IPS DF 6.9 (cell line): ENCODE measurements at regions not wholly inside any gene's neighbourhood (a gene's known extent, or its start where the extent isn't known, plus 50 kb on each side); places are given as distances from the start of the nearest gene placed in this dataset.
"Not testable (repeated sequence)": the region's sequence is repeated elsewhere in the genome, so short reads cannot be mapped to it uniquely, and the experiment has no call there.

Experiments
- DNase-seq: peaks from one replicate; pipeline ENCODE4 v3.0.0-alpha.2; 2013; ENCODE audit warnings: low read depth, low spot score
- H3K27ac ChIP-seq: one replicate; pipeline ENCODE4 v1.5.1; 2013; ENCODE audit warnings: low read length, control low read depth
- H3K27me3 ChIP-seq: 2 replicates; pipeline ENCODE4 v1.6.1; 2013; ENCODE audit warnings: mild to moderate bottlenecking, low read length; ENCODE audit not compliant: control insufficient read depth, insufficient read depth
- H3K36me3 ChIP-seq: 2 replicates; pipeline ENCODE4 v1.6.1; 2013; ENCODE audit warnings: low read length; ENCODE audit not compliant: control insufficient read depth, insufficient read depth
- H3K4me1 ChIP-seq: 2 replicates; pipeline ENCODE4 v1.6.1; 2013; ENCODE audit warnings: low read length; ENCODE audit not compliant: control insufficient read depth, insufficient read depth
- H3K4me3 ChIP-seq: 2 replicates; pipeline ENCODE4 v1.5.1; 2013; ENCODE audit warnings: mild to moderate bottlenecking, low read length
- H3K9me3 ChIP-seq: 2 replicates; pipeline ENCODE4 v1.6.1; 2013; ENCODE audit warnings: low read length, inconsistent platforms; ENCODE audit not compliant: control insufficient read depth, insufficient read depth
- WGBS: extraction: QIAGEN DNeasy Blood & Tissue Kit; methylation state at CpG from one replicate; pipeline ENCODE4 v1.1.7; 2013; ENCODE audit warnings: mixed read lengths, missing lambda C conversion rate; ENCODE audit not compliant: insufficient read length, insufficient coverage; 5-methylcytosine and 5-hydroxymethylcytosine counted together

DNA sequence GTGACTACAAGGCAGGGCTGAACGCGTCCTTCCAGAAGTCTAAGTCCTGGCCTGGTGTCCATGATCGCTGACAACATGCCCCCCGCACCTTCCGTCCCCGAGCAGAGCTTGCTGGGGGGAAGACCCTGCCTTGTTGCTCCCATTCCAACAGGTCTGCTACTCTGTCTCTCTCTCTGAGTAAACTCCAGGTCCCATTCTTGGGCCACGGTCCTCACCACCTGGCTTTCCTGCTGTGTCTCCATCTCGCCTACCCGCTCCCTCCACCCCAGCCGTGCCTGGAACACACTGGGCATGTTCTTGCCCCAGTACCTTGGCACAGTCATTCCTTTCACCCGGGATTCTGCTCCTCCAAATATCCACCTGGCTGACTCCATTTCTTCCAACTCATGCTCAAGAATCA lies 162.3 kb downstream of the BMP7 start:
- H3K27me3 ChIP-seq: no peaks in the 10 kb centered on the region
- no peak overlapping the region for H3K4me3 ChIP-seq
- no peaks in the 10 kb centered on the region for H3K4me1 ChIP-seq
- H3K9me3 ChIP-seq: no peaks in the 10 kb centered on the region
- no peak overlapping the region for H3K27ac ChIP-seq
- H3K36me3 ChIP-seq: no peaks in the 10 kb centered on the region
- no CpG with 5 or more reads among the region's 11 CpGs for WGBS
- no peak for DNase-seq

DNA sequence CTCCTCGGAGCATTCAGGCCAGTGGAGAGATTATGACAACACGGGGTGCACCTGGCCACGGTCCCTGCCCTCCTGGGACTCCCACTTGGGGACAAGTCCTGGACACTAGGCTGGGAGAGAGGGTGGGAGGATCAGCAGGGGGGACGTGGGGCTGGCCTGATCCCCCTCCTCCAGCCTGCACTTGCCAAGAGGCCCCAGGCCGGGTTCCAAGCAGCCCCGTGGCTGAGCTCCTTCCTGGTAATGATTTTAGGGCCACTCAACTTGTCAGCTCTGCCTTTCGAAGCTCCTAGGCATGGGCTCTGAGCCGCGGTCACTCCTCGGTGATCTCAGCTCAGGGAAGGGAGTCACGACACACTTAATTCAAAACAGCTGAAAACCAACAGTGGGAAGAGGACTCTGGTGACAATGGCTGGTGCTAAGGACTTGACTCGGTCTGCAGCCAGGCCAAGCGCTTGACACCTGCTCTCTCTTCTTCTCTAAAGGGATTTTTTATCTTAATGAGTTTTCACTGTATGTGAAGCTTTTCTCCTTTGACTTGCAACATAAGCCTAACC lies 161.7 kb downstream of the BMP7 start:
- no peaks in the 10 kb centered on the region for H3K4me1 ChIP-seq
- WGBS: no CpG with 5 or more reads among the region's 13 CpGs
- H3K36me3 ChIP-seq: no peaks in the 10 kb centered on the region
- no peak overlapping the region for H3K27ac ChIP-seq
- no peaks in the 10 kb centered on the region for H3K27me3 ChIP-seq
- no peaks in the 10 kb centered on the region for H3K9me3 ChIP-seq
- H3K4me3 ChIP-seq: no peak overlapping the region
- DNase-seq: no peak

DNA sequence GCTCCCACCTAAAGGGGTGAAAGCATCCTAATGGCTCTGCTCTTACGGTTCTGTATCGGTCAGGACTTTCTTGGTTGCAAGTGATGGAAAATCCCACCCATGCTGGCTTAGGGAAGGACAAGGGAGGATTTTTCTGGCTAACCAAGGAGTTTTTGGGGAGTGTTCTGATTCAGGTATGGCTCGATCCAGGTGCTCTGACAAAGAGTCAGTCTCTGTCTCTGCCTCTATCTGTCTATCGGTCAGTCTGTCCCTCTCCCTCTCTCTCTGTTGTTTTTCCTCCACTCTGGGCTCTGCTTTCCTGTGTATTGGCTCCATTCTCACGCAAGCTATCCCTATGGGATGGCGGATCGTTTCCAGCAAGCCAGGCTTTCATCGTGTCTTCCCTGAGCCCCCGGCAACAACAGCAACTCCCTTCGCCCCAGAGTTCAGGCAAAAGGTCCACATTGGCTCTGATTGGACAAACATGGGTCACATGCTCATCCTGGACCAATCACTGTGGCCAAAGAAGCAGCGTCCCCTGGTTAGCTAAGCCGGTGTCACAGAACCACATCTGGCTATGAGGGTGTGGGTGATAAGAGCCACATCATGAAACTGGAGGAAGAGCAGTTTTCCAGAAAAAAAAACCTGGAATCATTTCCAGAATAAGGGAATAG lies 160.3 kb downstream of the BMP7 start:
- no peak for DNase-seq
- H3K4me3 ChIP-seq: no peak overlapping the region
- H3K27ac ChIP-seq: no peak overlapping the region
- H3K4me1 ChIP-seq: no peaks in the 10 kb centered on the region
- no peaks in the 10 kb centered on the region; the same call in 1 of the 2 replicates for H3K36me3 ChIP-seq
- H3K9me3 ChIP-seq: no peaks in the 10 kb centered on the region
- no peaks in the 10 kb centered on the region for H3K27me3 ChIP-seq
- WGBS: no CpG with 5 or more reads among the region's 12 CpGs

DNA sequence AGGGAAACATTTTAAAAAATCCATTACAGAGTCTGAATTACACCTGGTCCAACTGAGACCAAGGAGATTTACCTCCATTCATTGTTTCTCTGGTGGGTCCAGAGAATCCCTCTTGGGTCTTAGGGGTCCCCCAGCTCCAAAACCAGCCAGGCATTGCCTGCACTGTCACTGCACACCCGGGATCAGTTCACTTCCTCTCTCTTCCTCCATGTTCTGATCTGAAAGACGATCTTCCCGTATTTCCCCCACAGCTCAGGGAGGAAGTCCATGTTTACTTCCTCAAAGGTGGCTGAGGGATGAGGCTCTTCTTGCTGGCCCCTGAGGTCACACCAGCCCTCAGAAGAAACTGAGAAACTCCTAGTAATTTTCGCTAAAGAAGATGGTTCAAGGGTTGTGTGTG lies 159.7 kb downstream of the BMP7 start:
- Histone ChIP-seq H3K9me3 (no peaks in the 10 kb centered on the region), H3K27me3 (no peaks in the 10 kb centered on the region), H3K36me3 (no peaks in the 10 kb centered on the region; the same call in 1 of the 2 replicates), H3K27ac (no peak overlapping the region), H3K4me3 (no peak overlapping the region), H3K4me1 (no peaks in the 10 kb centered on the region)
- no CpG with 5 or more reads among the region's 4 CpGs for WGBS
- DNase-seq: no peak

DNA sequence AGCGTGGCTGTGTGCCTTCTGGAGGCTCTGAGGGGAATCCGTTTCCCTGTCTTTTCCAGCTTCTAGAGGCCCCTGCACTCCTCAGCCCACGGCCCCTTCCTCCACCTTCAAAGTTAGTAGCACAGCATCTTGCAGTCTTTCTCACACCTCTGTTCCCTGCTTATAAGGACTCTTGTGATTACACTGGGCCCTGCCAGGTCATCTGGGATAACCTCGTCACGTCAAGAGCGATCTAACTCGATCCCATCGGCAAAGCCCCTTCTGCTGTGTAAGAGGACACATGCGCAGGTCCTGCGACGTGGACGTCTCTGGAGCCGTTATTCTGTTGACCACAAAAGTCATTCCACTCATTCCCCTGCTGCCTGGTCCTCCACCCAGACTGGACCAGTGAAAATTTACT lies 159.2 kb downstream of the BMP7 start:
- no peak for DNase-seq
- no CpG with 5 or more reads among the region's 13 CpGs for WGBS
- Histone ChIP-seq H3K4me3 (no peak overlapping the region), H3K4me1 (no peaks in the 10 kb centered on the region), H3K9me3 (no peaks in the 10 kb centered on the region), H3K36me3 (no peaks in the 10 kb centered on the region; the same call in 1 of the 2 replicates), H3K27ac (no peak overlapping the region), H3K27me3 (no peaks in the 10 kb centered on the region)

DNA sequence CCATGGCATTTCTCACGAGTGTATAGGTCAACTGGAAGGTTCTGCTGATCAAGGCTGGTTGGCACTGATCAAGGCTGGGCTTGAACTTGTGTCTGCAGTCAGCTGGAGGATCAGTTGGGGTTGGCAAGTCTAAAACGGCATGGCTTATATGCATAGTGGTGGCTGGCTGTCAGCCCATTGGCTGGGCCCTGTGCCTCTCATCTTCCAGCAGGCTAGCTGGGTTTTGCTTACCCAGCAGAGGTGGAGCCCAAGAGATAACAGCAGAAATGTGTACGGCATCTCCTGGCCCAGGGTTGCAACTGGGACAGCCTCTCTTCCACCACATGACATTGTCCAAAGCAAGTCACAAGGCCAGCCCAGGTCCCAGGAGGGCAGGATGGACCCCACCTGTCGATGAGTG lies 158.2 kb downstream of the BMP7 start:
- no CpG with 5 or more reads among the region's 4 CpGs for WGBS

DNA sequence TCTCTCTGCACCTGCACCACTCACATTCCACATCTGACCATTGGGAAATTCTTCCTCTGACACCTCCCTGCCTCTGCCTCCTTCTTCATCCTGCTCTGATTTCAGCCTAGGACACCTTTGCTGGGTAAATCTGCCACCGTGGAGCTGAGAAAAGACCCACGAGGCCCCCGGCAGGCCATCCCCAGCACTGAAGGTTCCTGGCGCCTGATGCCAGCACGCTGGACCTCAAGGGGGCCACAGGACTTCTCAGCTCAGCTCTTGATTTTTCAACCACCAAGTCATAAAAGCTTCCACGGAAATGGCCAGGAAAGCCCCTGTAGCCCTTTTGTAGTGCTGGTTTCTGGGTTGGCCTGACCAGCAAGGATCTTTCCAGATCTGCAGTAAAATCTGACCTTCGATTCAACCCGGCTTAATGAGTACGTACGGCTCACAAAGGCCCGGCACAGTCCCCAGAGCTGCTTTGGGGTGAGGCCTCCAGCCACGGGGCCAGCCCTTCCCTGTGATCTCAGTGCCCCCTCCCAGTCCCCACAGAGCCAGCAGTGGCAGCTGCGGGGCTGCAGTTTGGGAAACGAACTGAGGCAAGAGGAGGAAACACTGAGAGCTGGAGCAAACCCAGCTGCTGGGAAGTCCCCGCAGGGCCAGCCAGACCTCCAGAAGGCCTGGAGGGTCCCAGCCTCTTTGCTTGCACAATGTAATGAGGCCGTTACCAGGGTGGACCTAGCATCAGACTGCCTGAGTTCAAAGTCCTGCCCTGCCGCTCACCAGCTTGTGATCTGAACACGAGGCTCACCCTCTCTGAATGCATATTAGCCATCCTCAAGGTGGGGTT lies 157.5 kb downstream of the BMP7 start:
- no CpG with 5 or more reads among the region's 18 CpGs for WGBS
- Histone ChIP-seq H3K27ac (no peak overlapping the region), H3K4me3 (no peak overlapping the region; the same call in 1 of the 2 replicates), H3K36me3 (no peaks in the 10 kb centered on the region; the same call in 1 of the 2 replicates), H3K27me3 (no peaks in the 10 kb centered on the region), H3K9me3 (no peaks in the 10 kb centered on the region), H3K4me1 (no peaks in the 10 kb centered on the region)
- DNase-seq: no peak

More for the DNA sequence above, 158.2 kb downstream of the BMP7 start:
- Histone ChIP-seq H3K9me3 (no peaks in the 10 kb centered on the region), H3K4me1 (no peaks in the 10 kb centered on the region), H3K27ac (no peak overlapping the region), H3K27me3 (no peaks in the 10 kb centered on the region), H3K4me3 (no peak overlapping the region), H3K36me3 (no peaks in the 10 kb centered on the region; the same call in 1 of the 2 replicates)
- DNase-seq: no peak

DNA sequence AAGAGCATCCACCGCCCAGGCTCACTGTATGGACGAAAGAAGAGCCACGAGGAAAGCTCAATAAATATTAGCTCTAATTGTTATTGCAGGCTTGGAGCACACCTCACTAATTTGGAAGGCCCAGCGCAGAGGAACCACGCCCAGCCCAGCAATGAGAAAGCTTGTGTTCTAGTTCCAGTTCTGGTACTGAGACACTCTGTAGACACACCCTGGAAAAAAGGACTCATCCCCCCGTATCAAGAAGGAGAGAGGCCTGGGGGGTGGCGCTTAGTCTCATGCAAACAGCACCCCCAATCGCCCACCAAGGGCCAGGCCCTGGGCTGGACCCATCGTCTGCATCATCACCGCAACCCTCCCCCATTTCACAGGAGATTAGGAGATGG lies 156.9 kb downstream of the BMP7 start:
- Histone ChIP-seq H3K36me3 (no peaks in the 10 kb centered on the region; the same call in 1 of the 2 replicates), H3K4me3 (no peak overlapping the region), H3K4me1 (no peaks in the 10 kb centered on the region), H3K9me3 (no peaks in the 10 kb centered on the region), H3K27ac (no peak overlapping the region), H3K27me3 (no peaks in the 10 kb centered on the region)
- no peak for DNase-seq
- no CpG with 5 or more reads among the region's 10 CpGs for WGBS

DNA sequence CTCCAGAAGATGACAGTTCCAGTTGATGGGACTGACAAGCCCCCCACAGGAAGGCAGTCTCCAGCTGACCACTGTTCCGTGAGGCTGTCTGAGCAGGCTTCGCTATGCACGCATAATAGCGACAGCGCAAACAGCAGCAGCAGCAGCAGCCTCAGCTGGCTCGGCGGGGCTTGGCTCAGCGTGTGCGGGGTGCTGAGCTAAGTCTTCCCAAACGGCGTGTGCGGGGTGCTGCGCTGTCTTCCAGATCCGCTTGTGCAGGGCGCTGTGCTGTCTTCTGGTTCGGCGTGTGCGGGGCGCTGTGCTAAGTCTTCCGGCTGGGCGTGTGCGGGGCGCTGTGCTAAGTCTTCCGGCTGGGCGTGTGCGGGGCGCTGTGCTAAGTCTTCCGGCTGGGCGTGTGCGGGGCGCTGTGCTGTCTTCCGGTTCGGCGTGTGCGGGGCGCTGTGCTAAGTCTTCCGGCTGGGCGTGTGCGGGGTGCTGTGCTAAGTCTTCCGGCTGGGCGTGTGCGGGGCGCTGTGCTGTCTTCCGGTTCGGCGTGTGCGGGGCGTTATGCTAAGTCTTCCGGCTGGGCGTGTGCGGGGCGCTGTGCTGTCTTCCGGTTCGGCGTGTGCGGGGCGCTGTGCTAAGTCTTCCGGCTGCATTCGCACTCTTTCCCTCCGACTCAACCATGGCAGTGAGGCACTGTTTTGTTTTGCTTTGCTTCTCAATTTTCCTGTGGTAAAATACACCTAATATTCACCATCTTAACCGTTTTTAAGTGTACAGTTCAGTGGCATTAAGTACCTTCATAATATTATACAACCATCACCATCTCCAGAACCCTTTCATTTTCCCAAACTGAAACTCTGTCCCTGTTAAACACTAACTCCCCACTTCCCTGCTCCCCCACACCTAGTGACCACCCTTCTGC lies 156.1 kb downstream of the BMP7 start:
- not testable (repeated sequence) for H3K36me3 ChIP-seq, H3K9me3 ChIP-seq, H3K4me3 ChIP-seq, H3K27me3 ChIP-seq, DNase-seq, H3K4me1 ChIP-seq, H3K27ac ChIP-seq
- WGBS: no CpG with 5 or more reads among the region's 61 CpGs

DNA sequence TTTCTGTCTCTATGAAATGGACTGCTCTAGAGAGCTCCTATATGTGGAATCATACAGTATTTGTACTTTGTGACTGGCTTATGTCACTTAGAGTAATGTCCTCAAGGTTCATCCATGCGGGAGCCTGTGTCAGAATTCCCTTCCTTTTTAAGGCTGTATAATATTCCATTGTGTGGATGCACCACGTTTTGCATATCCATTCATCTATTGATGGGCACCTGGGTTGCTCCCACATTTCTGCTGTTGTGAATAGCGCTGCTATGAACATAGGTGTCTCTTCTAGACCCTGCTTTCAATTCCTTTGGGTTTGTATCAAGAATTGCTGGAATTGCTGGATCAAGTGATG lies 155.4 kb downstream of the BMP7 start:
- WGBS: no CpG with 5 or more reads among the region's 3 CpGs
- Histone ChIP-seq H3K27me3 (no peaks in the 10 kb centered on the region), H3K36me3 (no peaks in the 10 kb centered on the region; the same call in 1 of the 2 replicates), H3K4me3 (no peak overlapping the region), H3K4me1 (no peaks in the 10 kb centered on the region), H3K9me3 (no peaks in the 10 kb centered on the region), H3K27ac (no peak overlapping the region)
- no peak for DNase-seq
